Transverse colon (tissue), 4 donors: ENCODE measurements at regions not wholly inside any gene's neighbourhood (a gene's known extent, or its start where the extent isn't known, plus 50 kb on each side); places are given as distances from the start of the nearest gene placed in this dataset.

ENCODE experiments used
- DNase-seq: peaks from one replicate; pipeline ENCODE4 v3.0.0-alpha.2; 2019
- H3K27ac ChIP-seq, 4 donors: fragments of 200-600 bp; sonication (generic); 2 replicates each; pipeline ENCODE4 v1.5.1; 2016 to 2018; ENCODE audit warnings: inconsistent platforms in 4 of 4
- H3K27me3 ChIP-seq: fragments of 200-600 bp; sonication (generic); 2 replicates; pipeline ENCODE4 v1.5.1; 2017; ENCODE audit warnings: inconsistent platforms
- H3K36me3 ChIP-seq, 4 donors: fragments of 200-600 bp; sonication (generic); 2 replicates each; pipeline ENCODE4 v1.5.1; 2017 to 2019; ENCODE audit warnings: inconsistent platforms in 4 of 4
- H3K4me1 ChIP-seq, 4 donors: fragments of 200-600 bp; sonication (generic); 2 replicates each; pipeline ENCODE4 v1.5.1; 2017 to 2020; ENCODE audit warnings: inconsistent platforms in 4 of 4
- H3K4me3 ChIP-seq, 4 donors: fragments of 200-600 bp; sonication (generic); 1 replicate in 1 of 4; 2 replicates in 3 of 4; pipeline versions ENCODE4 v1.5.1 to v1.6.1; 2017 to 2019; ENCODE audit warnings: inconsistent platforms in 4 of 4
- H3K9me3 ChIP-seq, 2 donors: fragments of 200-600 bp; sonication (generic); 2 replicates each; pipeline ENCODE4 v1.5.1; 2017 to 2019; ENCODE audit warnings: inconsistent platforms in 2 of 2
- EP300 ChIP-seq: sonication (generic); formaldehyde crosslinking; IDR thresholded peaks from one replicate; pipeline ENCODE4 v1.6.1; 2017; ENCODE audit warnings: antibody characterized with exemption, low read depth
- POLR2A ChIP-seq: fragments of 450-650 bp; IDR thresholded peaks from one replicate; pipeline ENCODE4 v1.6.1; 2016; ENCODE audit warnings: antibody characterized with exemption, mild to moderate bottlenecking, moderate library complexity
- POLR2AphosphoS5 ChIP-seq, 3 donors: sonication (generic); formaldehyde crosslinking; IDR thresholded peaks; one replicate each; pipeline ENCODE4 v1.6.1; 2016; ENCODE audit warnings: antibody characterized with exemption in 3 of 3
- WGBS, 2 donors: methylation state at CpG; one replicate each; pipeline ENCODE4 v1.1.5; 2018; ENCODE audit warnings: low coverage in 1 of 2; 5-methylcytosine and 5-hydroxymethylcytosine counted together
- in situ Hi-C, 4 donors: fragments of 200-750 bp; cut with MboI; loops; one replicate each; pipeline versions ENCODE4 v1.15.0 to v1.15.1; 2017; ENCODE audit warnings: low sequenced_read_pairs in 3 of 4, low pct_ligation_motif_present in 1 of 4, low pct_unique_long_range_greater_than_20kb in 1 of 4
- intact Hi-C: fragments of 100-400 bp; cut with DNase I; formaldehyde crosslinking; loops from one replicate; pipeline ENCODE4 v1.15.1; 2023; ENCODE audit warnings: low total_unique reads
- TF ChIP-seq, protein P1 (sequence below), 5 experiments: fragments of 200-600 bp in 3 of 5; fragments of 450-650 bp in 2 of 5; sonication (generic) in 3 of 5; IDR thresholded peaks; 1 replicate in 2 of 5; 2 replicates in 3 of 5; pipeline ENCODE4 v1.5.1; 2016 to 2017; ENCODE audit warnings: antibody characterized with exemption in 5 of 5, inconsistent platforms in 3 of 5, mild to moderate bottlenecking in 2 of 5, moderate library complexity in 1 of 5

DNA sequence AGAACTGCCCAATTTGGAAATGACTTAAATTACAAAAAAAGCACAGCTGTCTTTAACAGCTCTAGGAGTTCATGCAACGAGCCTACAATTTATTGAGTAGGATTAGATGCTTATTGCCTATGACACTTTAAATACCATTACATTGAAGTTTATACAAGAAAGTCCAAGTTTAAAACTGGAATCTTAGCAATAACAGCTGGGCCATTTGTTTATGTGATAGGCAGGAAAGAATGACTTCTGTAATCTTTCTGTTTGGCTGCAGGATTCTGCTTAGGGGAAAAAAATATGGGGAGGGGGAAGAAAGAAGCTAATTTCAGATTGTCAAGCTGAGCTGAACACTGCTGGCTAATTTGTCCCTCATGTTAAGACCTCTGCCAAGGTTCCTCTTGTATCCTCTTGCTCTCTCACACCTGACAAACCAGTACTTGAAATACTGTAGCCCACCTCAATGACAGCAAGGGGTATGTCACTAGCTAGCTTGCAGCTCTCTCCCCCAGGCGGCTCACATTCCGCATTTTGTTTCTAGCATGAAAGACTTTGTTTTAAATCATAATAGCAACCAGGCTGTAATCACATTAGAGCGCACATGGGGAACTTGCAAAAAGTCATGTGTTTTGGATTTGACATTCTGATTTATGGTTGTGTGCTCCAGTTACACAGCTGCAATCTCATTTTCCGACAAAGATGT, 384.8 kb downstream of the BMP4 start:
- no peak overlapping the region for H3K4me3 ChIP-seq
- peaks cover 3 to 18% (median 6%) of the 10 kb centered on the region in 4 donors for H3K4me1 ChIP-seq
- in situ Hi-C loops (no loop called here), intact Hi-C loops (no loop called here)
- 42% methylated on average over 4 to 5 of the region's 5 CpGs for WGBS, 2 donors
- no peaks in the 10 kb centered on the region for H3K36me3 ChIP-seq
- no peaks in the 10 kb centered on the region for H3K9me3 ChIP-seq
- DNase-seq = no peak
- H3K27ac ChIP-seq = peak overlapping the region; percentile 29 to 71 (median 30)
- no peaks in the 10 kb centered on the region for H3K27me3 ChIP-seq
- TF ChIP-seq, protein P1, sequence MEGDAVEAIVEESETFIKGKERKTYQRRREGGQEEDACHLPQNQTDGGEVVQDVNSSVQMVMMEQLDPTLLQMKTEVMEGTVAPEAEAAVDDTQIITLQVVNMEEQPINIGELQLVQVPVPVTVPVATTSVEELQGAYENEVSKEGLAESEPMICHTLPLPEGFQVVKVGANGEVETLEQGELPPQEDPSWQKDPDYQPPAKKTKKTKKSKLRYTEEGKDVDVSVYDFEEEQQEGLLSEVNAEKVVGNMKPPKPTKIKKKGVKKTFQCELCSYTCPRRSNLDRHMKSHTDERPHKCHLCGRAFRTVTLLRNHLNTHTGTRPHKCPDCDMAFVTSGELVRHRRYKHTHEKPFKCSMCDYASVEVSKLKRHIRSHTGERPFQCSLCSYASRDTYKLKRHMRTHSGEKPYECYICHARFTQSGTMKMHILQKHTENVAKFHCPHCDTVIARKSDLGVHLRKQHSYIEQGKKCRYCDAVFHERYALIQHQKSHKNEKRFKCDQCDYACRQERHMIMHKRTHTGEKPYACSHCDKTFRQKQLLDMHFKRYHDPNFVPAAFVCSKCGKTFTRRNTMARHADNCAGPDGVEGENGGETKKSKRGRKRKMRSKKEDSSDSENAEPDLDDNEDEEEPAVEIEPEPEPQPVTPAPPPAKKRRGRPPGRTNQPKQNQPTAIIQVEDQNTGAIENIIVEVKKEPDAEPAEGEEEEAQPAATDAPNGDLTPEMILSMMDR (IDR thresholded peaks at IDR 0.05) = no peak
- TF ChIP-seq POLR2AphosphoS5 (IDR thresholded peaks at IDR 0.05) (no peak), POLR2A (no peak), EP300 (no peak)

DNA sequence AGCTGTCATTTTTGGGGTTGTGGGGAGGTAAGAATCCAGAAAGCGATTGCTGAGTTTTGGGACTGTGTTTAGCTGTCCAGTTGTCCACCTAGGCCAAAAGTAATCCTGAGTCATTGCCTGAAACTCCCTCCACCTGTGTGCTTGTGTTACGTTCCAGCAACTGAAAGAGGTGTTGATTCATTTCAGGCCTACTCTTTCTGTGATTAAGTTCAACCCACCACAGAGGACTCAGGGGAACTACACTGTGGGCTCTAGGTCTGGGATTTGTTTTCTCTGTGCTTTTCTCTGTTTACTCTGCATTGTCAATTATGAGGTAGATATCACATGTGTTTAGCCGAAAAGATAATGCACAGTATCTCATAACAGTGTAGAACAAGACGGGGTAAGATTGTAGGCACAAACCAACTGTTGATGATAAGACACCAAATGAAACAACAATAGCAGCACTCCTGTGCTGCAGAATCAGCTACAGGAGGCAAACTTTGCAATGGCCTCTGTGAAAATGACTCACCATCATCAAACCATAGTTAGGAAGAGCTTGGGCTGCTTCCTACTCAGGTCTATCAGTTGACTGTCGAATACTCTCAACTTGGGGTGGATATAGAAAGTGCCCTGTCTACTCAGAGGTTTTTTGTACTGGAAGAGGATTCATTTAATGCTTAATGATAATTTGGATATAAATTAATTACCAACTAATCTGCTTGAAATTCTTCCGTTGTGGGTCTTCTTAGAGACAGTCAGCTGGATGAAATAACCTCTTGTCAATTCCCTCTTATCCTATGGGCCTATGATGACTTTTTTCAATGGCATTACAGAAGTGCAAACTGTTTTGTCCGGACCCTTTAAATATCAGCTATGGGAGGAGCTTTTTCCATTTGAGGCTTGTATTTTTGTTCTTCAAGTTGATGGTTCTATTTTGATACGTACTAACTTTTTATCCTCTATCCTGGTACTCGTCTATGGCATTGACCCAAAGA, 385.9 kb downstream of the BMP4 start:
- DNase-seq = no peak
- H3K27ac ChIP-seq = peak overlapping the region in 3 of 4 donors; percentile 27 to 71 (median 30)
- no peak overlapping the region for H3K4me3 ChIP-seq
- in situ Hi-C loops = no loop called here
- H3K9me3 ChIP-seq = no peaks in the 10 kb centered on the region
- intact Hi-C loops = no loop called here
- H3K27me3 ChIP-seq = no peaks in the 10 kb centered on the region
- WGBS, 2 donors = 60 to 75% methylated on average over 6 to 9 of the region's 9 CpGs
- H3K4me1 ChIP-seq = peaks cover 3 to 18% (median 6%) of the 10 kb centered on the region in 4 donors
- H3K36me3 ChIP-seq = no peaks in the 10 kb centered on the region
- no peak for TF ChIP-seq POLR2AphosphoS5 (IDR thresholded peaks at IDR 0.05)
- TF ChIP-seq, protein P1 (IDR thresholded peaks at IDR 0.05) = no peak

DNA sequence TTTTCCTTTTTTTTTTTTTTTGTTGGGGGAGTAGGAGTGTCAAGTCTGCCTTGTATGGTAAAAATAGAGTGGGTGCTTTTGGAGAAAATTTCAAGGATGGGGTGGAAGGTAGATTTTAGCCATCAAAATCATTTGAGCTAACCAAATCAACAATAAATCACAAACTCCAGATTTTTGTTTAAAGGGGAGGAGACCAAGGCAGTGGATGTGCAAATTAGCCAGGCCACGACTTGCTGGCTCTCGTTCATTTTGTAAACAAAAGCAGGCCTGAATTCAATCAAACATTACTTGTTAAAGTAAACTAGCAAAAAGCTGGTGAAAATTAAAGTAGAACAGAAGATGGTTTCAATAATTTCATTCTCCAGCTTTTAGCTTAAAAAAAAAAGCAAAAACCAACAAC, 387.2 kb downstream of the BMP4 start:
- no peaks in the 10 kb centered on the region for H3K27me3 ChIP-seq
- no peaks in the 10 kb centered on the region for H3K36me3 ChIP-seq
- no peak for TF ChIP-seq EP300
- TF ChIP-seq POLR2AphosphoS5 (IDR thresholded peaks at IDR 0.05) = no peak
- TF ChIP-seq POLR2A = no peak
- TF ChIP-seq, protein P1 (IDR thresholded peaks at IDR 0.05) = no peak
- WGBS, 2 donors = 42 to 56% methylated on average over 2 of the region's 2 CpGs
- H3K27ac ChIP-seq = peak overlapping the region in 2 of 4 donors; percentile 17 to 30
- intact Hi-C loops = no loop called here
- in situ Hi-C loops = no loop called here
- DNase-seq = no peak
- peaks cover 3 to 18% (median 6%) of the 10 kb centered on the region in 4 donors for H3K4me1 ChIP-seq
- no peak overlapping the region for H3K4me3 ChIP-seq
- H3K9me3 ChIP-seq = no peaks in the 10 kb centered on the region

DNA sequence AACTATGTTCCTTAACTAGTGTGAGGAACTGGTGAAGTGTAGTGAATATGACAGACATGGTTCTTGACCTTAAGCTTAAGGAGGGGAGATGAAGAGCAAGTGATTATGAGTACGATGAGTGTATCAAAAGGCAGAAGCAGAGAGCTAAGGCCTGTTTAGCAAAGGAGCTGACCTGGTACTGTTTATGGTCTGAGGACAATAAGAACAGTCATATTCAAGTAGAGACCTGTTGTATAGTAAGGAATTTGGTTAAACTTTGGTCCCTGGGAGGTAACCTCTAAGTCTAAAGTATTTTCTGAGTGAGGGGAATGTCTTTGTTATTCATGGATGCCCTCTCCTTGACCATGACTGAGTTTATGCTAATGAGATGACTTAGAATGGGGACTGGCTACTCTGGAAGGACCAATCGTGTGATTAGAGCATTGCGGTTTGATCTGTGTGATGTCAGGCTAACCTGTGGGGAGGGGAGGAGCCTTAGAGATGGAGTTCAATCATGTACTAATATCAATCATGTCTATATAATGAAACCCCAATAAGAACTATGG, 389.3 kb downstream of the BMP4 start:
- H3K27ac ChIP-seq = no peak overlapping the region
- H3K36me3 ChIP-seq = no peaks in the 10 kb centered on the region
- no peak for TF ChIP-seq POLR2AphosphoS5 (IDR thresholded peaks at IDR 0.05)
- TF ChIP-seq POLR2A = no peak
- no peak for TF ChIP-seq EP300
- TF ChIP-seq, protein P1 (IDR thresholded peaks at IDR 0.05) = no peak
- peaks cover 3 to 18% (median 6%) of the 10 kb centered on the region in 4 donors for H3K4me1 ChIP-seq
- no peaks in the 10 kb centered on the region for H3K27me3 ChIP-seq
- in situ Hi-C loops (no loop called here), intact Hi-C loops (no loop called here)
- WGBS, 2 donors = 90 to 95% methylated on average over 3 of the region's 3 CpGs
- DNase-seq = no peak
- H3K9me3 ChIP-seq = peaks cover 6% of the 10 kb centered on the region in 2 donors
- no peak overlapping the region for H3K4me3 ChIP-seq
